ENCODE measurements at regions not wholly inside any gene's neighbourhood (a gene's known extent, or its start where the extent isn't known, plus 50 kb on each side); places are given as distances from the start of the nearest gene placed in this dataset.
A peak's percentile ranks its signal among the peaks of the same experiment; 100 is the strongest.

GRCh38 chr4:100130964-100131363 is 59.3 kb downstream of the DDIT4L start:
- no peaks in the 10 kb centered on the region for H3K36me3 Mint-ChIP-seq (ENCODE audit: low read depth)

DNA sequence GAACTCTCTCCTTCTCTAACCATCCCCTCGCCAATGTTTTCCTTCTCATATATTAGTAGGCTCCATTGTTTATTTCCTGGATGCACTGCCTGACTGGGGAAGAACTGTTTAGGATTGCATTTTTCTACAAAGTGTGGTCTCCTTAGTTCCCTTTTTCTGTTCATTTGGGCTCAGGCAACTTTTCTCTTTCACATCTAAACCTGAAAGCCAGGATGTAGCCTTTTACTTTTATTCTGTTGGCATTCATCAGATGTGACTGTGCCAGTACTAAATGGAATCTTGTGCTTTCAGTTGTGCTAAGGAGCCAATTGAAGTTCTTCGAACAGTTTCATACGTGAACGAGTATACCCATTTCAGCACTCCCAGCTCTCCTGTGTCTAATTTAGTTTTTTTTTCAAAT is 59.8 kb downstream of the DDIT4L start:
- Mint-ChIP-seq H3K27me3 (ENCODE audit: insufficient read depth) (peaks cover 9% of the 10 kb centered on the region), H3K4me1 (ENCODE audit: low read depth) (no peaks in the 10 kb centered on the region), H3K4me3 (no peak overlapping the region), H3K36me3 (ENCODE audit: low read depth) (no peaks in the 10 kb centered on the region), H3K9me3 (peaks cover 5% of the 10 kb centered on the region), H3K27ac (no peak overlapping the region)
- intact Hi-C loops (cut with micrococcal nuclease), result loop anchor here (2.0 kb wide), 1 partner anchor 22 kb away; no protein-coding TSS in a partner anchor
- no peak for DNase-seq (ENCODE audit: low spot score)

More at GRCh38 chr4:100130964-100131363, 59.3 kb downstream of the DDIT4L start:
- no peak for DNase-seq (ENCODE audit: low spot score)
- Mint-ChIP-seq H3K27ac (no peak overlapping the region), H3K4me1 (ENCODE audit: low read depth) (no peaks in the 10 kb centered on the region), H3K9me3 (peaks cover under 1% of the 10 kb centered on the region), H3K27me3 (ENCODE audit: insufficient read depth) (peaks cover 8% of the 10 kb centered on the region), H3K4me3 (no peak overlapping the region)
- intact Hi-C loops (cut with micrococcal nuclease), result loop anchor here (2.0 kb wide), 1 partner anchor 22 kb away; no protein-coding TSS in a partner anchor

DNA sequence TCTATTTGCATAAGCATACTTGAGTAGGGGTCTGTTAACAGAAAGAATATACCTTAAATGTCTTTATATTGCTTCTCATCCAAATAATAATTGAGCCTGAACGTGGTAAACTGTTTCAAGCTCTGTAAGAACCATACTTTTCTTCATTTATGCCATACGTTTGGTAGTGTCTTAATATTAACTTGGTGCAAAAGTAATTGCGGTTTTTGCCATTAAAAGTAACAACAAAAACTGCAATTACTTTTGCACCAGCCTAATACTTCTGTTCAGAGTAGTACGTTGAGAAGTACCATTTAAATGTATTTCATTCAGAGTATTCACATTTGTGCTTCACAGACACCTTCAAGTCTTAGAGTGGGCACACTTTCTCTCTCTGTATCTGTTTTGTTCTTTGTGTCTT is 60.5 kb downstream of the DDIT4L start:
- peaks cover 11% of the 10 kb centered on the region for H3K27me3 Mint-ChIP-seq (ENCODE audit: insufficient read depth)

GRCh38 chr4:100128338-100128737 is 61.9 kb downstream of the DDIT4L start:
- Mint-ChIP-seq H3K9me3 (peaks cover 15% of the 10 kb centered on the region), H3K27me3 (ENCODE audit: insufficient read depth) (peaks cover 11% of the 10 kb centered on the region), H3K4me3 (no peak overlapping the region), H3K27ac (no peak overlapping the region), H3K36me3 (ENCODE audit: low read depth) (peaks cover 2% of the 10 kb centered on the region), H3K4me1 (ENCODE audit: low read depth) (no peaks in the 10 kb centered on the region)
- intact Hi-C loops (cut with micrococcal nuclease), result no loop called here
- no peak for DNase-seq (ENCODE audit: low spot score)

More for the DNA sequence above, 60.5 kb downstream of the DDIT4L start:
- Mint-ChIP-seq H3K27ac (no peak overlapping the region), H3K9me3 (peaks cover 12% of the 10 kb centered on the region), H3K36me3 (ENCODE audit: low read depth) (peaks cover under 1% of the 10 kb centered on the region), H3K4me3 (no peak overlapping the region), H3K4me1 (ENCODE audit: low read depth) (no peaks in the 10 kb centered on the region)
- no peak for DNase-seq (ENCODE audit: low spot score)
- intact Hi-C loops (cut with micrococcal nuclease), result loop anchor here (2.0 kb wide), 1 partner anchor 21 kb away; no protein-coding TSS in a partner anchor

DNA sequence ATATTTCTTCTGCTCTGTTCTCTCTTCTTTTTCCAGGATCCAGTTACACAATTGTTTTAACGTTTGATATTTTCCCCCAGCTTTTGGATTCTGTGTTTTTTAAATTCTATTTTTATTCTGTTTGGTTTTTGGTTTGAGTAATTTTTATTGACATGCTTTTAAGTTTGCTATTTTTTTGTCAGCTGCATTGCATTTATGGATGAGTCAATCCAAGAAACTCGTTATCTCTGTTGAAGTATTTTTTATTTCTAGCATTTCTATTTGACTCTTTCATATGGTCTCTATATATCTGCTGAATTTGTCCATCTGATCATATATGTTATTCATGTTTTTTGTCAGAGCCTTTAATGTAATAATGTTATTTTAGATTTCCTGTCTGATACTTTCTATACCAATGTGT is 65.6 kb downstream of the DDIT4L start:
- intact Hi-C loops (cut with micrococcal nuclease), result no loop called here
- Mint-ChIP-seq H3K27ac (no peak overlapping the region), H3K27me3 (ENCODE audit: insufficient read depth) (peaks cover 11% of the 10 kb centered on the region), H3K36me3 (ENCODE audit: low read depth) (peaks cover 2% of the 10 kb centered on the region), H3K4me3 (no peak overlapping the region), H3K9me3 (peaks cover 23% of the 10 kb centered on the region), H3K4me1 (ENCODE audit: low read depth) (no peaks in the 10 kb centered on the region)
- no peak for DNase-seq (ENCODE audit: low spot score)

DNA sequence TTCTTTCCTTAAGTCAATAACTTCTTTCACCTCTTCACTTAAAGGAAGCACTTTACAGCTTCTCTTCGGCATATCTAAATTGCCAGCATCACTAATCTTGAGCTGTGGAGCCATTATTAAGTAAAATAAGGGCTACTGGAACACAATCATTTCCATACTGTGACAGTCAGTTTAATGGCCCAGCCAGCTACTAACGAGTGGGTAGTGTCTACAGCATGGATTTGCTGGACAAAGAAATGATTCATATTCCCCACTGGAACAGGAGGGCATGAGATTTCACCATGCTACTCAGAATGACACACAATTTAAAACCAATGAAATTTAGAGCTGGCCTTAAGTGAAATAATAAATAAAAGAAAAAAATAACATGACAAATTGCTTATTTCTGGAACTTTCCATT is 72.1 kb downstream of the DDIT4L start:
- DNase-seq (ENCODE audit: low spot score), result no peak
- Mint-ChIP-seq H3K27ac (no peak overlapping the region), H3K27me3 (ENCODE audit: insufficient read depth) (peaks cover 3% of the 10 kb centered on the region), H3K9me3 (peaks cover 8% of the 10 kb centered on the region), H3K4me1 (ENCODE audit: low read depth) (peaks cover 8% of the 10 kb centered on the region), H3K36me3 (ENCODE audit: low read depth) (no peaks in the 10 kb centered on the region), H3K4me3 (no peak overlapping the region)
- intact Hi-C loops (cut with micrococcal nuclease), result no loop called here

GRCh38 chr4:100117750-100118149 is 72.5 kb downstream of the DDIT4L start:
- no peaks in the 10 kb centered on the region for H3K36me3 Mint-ChIP-seq (ENCODE audit: low read depth)
- no peak overlapping the region for H3K27ac Mint-ChIP-seq
- H3K4me1 Mint-ChIP-seq (ENCODE audit: low read depth), result peaks cover 10% of the 10 kb centered on the region
- H3K9me3 Mint-ChIP-seq, result peaks cover 8% of the 10 kb centered on the region
- H3K4me3 Mint-ChIP-seq, result no peak overlapping the region
- no peak for DNase-seq (ENCODE audit: low spot score)
- H3K27me3 Mint-ChIP-seq (ENCODE audit: insufficient read depth), result peaks cover 3% of the 10 kb centered on the region
- intact Hi-C loops (cut with micrococcal nuclease), result no loop called here

GRCh38 chr4:100114909-100115308 is 75.4 kb downstream of the DDIT4L start:
- H3K27me3 Mint-ChIP-seq (ENCODE audit: insufficient read depth), result peaks cover 3% of the 10 kb centered on the region
- H3K36me3 Mint-ChIP-seq (ENCODE audit: low read depth), result no peaks in the 10 kb centered on the region
- peaks cover 2% of the 10 kb centered on the region for H3K9me3 Mint-ChIP-seq
- DNase-seq (ENCODE audit: low spot score), result no peak
- H3K27ac Mint-ChIP-seq, result no peak overlapping the region
- H3K4me1 Mint-ChIP-seq (ENCODE audit: low read depth), result peaks cover 10% of the 10 kb centered on the region
- no peak overlapping the region for H3K4me3 Mint-ChIP-seq
- intact Hi-C loops (cut with micrococcal nuclease), result no loop called here

- no peak overlapping the region for H3K27ac Mint-ChIP-seq
- no peaks in the 10 kb centered on the region for H3K36me3 Mint-ChIP-seq (ENCODE audit: low read depth)
- H3K27me3 Mint-ChIP-seq (ENCODE audit: insufficient read depth), result peaks cover 3% of the 10 kb centered on the region
- H3K4me1 Mint-ChIP-seq (ENCODE audit: low read depth), result peaks cover 22% of the 10 kb centered on the region
- intact Hi-C loops (cut with micrococcal nuclease), result no loop called here
- DNase-seq (ENCODE audit: low spot score), result no peak
- H3K9me3 Mint-ChIP-seq, result no peaks in the 10 kb centered on the region
- no peak overlapping the region for H3K4me3 Mint-ChIP-seq
Observed at GRCh38 chr4:100113732-100114131, 76.5 kb downstream of the DDIT4L start.

DNA sequence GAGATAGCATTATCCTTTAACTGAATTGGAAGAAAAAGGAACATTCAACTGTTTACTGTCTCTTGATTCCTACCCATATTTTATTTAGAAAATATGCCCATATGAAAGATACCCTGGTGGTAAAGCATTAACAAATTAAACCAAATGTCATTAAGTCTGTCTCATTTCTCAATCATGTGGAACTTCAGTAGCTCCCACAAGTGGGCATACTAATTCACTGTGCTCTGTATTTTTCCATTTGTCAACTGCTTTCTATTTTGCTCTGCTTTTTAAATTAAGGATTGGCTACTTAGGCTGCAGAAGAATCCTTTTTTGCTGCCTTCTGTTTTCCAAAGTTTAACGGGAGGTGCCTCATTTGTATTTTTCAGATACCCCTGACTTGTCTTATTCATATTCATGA is 77.2 kb downstream of the DDIT4L start:
- peaks cover 3% of the 10 kb centered on the region for H3K27me3 Mint-ChIP-seq (ENCODE audit: insufficient read depth)
- H3K36me3 Mint-ChIP-seq (ENCODE audit: low read depth), result no peaks in the 10 kb centered on the region
- H3K4me3 Mint-ChIP-seq, result no peak overlapping the region
- no peak overlapping the region for H3K27ac Mint-ChIP-seq
- H3K9me3 Mint-ChIP-seq, result no peaks in the 10 kb centered on the region
- intact Hi-C loops (cut with micrococcal nuclease), result no loop called here
- DNase-seq (ENCODE audit: low spot score), result no peak
- peaks cover 28% of the 10 kb centered on the region for H3K4me1 Mint-ChIP-seq (ENCODE audit: low read depth)

- H3K4me3 Mint-ChIP-seq, result no peak overlapping the region
- DNase-seq (ENCODE audit: low spot score), result no peak
- no peaks in the 10 kb centered on the region for H3K9me3 Mint-ChIP-seq
- H3K4me1 Mint-ChIP-seq (ENCODE audit: low read depth), result peaks cover 49% of the 10 kb centered on the region
- intact Hi-C loops (cut with micrococcal nuclease), result loop anchor here (2.0 kb wide), 1 partner anchor 21 kb away; no protein-coding TSS in a partner anchor
- H3K27me3 Mint-ChIP-seq (ENCODE audit: insufficient read depth), result peaks cover 2% of the 10 kb centered on the region
- no peak overlapping the region for H3K27ac Mint-ChIP-seq
- no peaks in the 10 kb centered on the region for H3K36me3 Mint-ChIP-seq (ENCODE audit: low read depth)
Observed at GRCh38 chr4:100109921-100110320, 80.3 kb downstream of the DDIT4L start.

GRCh38 chr4:100108869-100109268 is 81.4 kb downstream of the DDIT4L start:
- Mint-ChIP-seq H3K27ac (no peak overlapping the region), H3K9me3 (no peaks in the 10 kb centered on the region), H3K4me3 (no peak overlapping the region), H3K27me3 (ENCODE audit: insufficient read depth) (no peaks in the 10 kb centered on the region), H3K36me3 (ENCODE audit: low read depth) (no peaks in the 10 kb centered on the region), H3K4me1 (ENCODE audit: low read depth) (peaks cover 54% of the 10 kb centered on the region)
- intact Hi-C loops (cut with micrococcal nuclease), result loop anchor here (2.0 kb wide), 1 partner anchor 22 kb away; no protein-coding TSS in a partner anchor
- no peak for DNase-seq (ENCODE audit: low spot score)

GRCh38 chr4:100106982-100107381 is 83.3 kb downstream of the DDIT4L start:
- no peaks in the 10 kb centered on the region for H3K9me3 Mint-ChIP-seq
- no peaks in the 10 kb centered on the region for H3K27me3 Mint-ChIP-seq (ENCODE audit: insufficient read depth)
- no peak overlapping the region for H3K4me3 Mint-ChIP-seq
- H3K4me1 Mint-ChIP-seq (ENCODE audit: low read depth), result peaks cover 55% of the 10 kb centered on the region
- peak; percentile 40 for DNase-seq (ENCODE audit: low spot score)
- H3K27ac Mint-ChIP-seq, result peak overlapping the region; percentile 59
- peaks cover 2% of the 10 kb centered on the region for H3K36me3 Mint-ChIP-seq (ENCODE audit: low read depth)
- intact Hi-C loops (cut with micrococcal nuclease), result no loop called here

- no peak overlapping the region for H3K4me3 Mint-ChIP-seq
- H3K4me1 Mint-ChIP-seq (ENCODE audit: low read depth), result peaks cover 74% of the 10 kb centered on the region
- intact Hi-C loops (cut with micrococcal nuclease), result no loop called here
- DNase-seq (ENCODE audit: low spot score), result no peak
- peaks cover 2% of the 10 kb centered on the region for H3K36me3 Mint-ChIP-seq (ENCODE audit: low read depth)
- H3K27me3 Mint-ChIP-seq (ENCODE audit: insufficient read depth), result no peaks in the 10 kb centered on the region
- H3K27ac Mint-ChIP-seq, result no peak overlapping the region
- H3K9me3 Mint-ChIP-seq, result no peaks in the 10 kb centered on the region
Observed at GRCh38 chr4:100103671-100104070, 86.6 kb downstream of the DDIT4L start.

Measured in activated T-helper 1 cell treated with anti-CD3 and anti-CD28 coated beads, Interleukin-12 subunit alpha, Interleukin-12 subunit beta, Interleukin-2, Interleukin-4 antibody, amounts not matched to agents 30 ng/mL and 10 ng/mL and 1 ng/mL, durations not matched to agents 14 hours and 24 hours and 36 hours (primary cell).